Esophagus squamous epithelium (tissue), 5 donors: ENCODE measurements at regions not wholly inside any gene's neighbourhood (a gene's known extent, or its start where the extent isn't known, plus 50 kb on each side); places are given as distances from the start of the nearest gene placed in this dataset.

ENCODE experiments used
- DNase-seq: peaks from one replicate; lab custom pipeline; 2025; lab: John Stamatoyannopoulos, UW
- H3K27ac ChIP-seq, 4 donors: fragments of 200-600 bp; sonication (generic); one replicate each; pipeline ENCODE4 v1.5.1; 2016 to 2019; ENCODE audit warnings: mild to moderate bottlenecking in 1 of 4
- H3K27me3 ChIP-seq, 4 donors: fragments of 200-600 bp; sonication (generic); 1 replicate in 3 of 4; 2 replicates in 1 of 4; pipeline versions ENCODE4 v1.5.1 to v1.6.0; 2017 to 2021; ENCODE audit warnings: antibody characterized with exemption in 1 of 4
- H3K36me3 ChIP-seq, 3 donors: fragments of 200-600 bp; sonication (generic); one replicate each; pipeline ENCODE4 v1.5.1; 2016 to 2019
- H3K4me1 ChIP-seq, 3 donors: fragments of 200-600 bp; sonication (generic); one replicate each; pipeline ENCODE4 v1.5.1; 2017 to 2019
- H3K4me3 ChIP-seq, 4 donors: fragments of 200-600 bp; sonication (generic); 1 replicate in 3 of 4; 2 replicates in 1 of 4; pipeline ENCODE4 v1.5.1; 2016 to 2019; ENCODE audit warnings: mild to moderate bottlenecking in 2 of 4, moderate library complexity in 1 of 4
- H3K9me3 ChIP-seq, 3 donors: fragments of 200-600 bp; sonication (generic); one replicate each; pipeline ENCODE4 v1.5.1; 2016 to 2019
- CTCF ChIP-seq, 6 experiments: fragments of 450-650 bp in 4 of 6; fragments of 200-600 bp in 2 of 6; sonication (generic) in 2 of 6; IDR thresholded peaks; one replicate each; pipeline ENCODE4 v1.5.1; 2016 to 2019; ENCODE audit warnings: antibody characterized with exemption in 6 of 6, mild to moderate bottlenecking in 4 of 6, moderate library complexity in 4 of 6
- POLR2A ChIP-seq, 4 donors: fragments of 450-650 bp; IDR thresholded peaks; one replicate each; pipeline ENCODE4 v1.6.1; 2017; ENCODE audit warnings: antibody characterized with exemption in 4 of 4, mild to moderate bottlenecking in 4 of 4, moderate library complexity in 3 of 4
- WGBS, 2 donors: methylation state at CpG; one replicate each; pipeline ENCODE4 v1.1.5; 2018; 5-methylcytosine and 5-hydroxymethylcytosine counted together
- intact Hi-C: fragments of 100-400 bp; cut with DNase I; formaldehyde crosslinking; loops from one replicate; pipeline ENCODE4 v1.15.0; 2022
- donor health status: DM: yes; HTN: yes; CAD: no.

- no peaks in the 10 kb centered on the region for H3K9me3 ChIP-seq
- H3K36me3 ChIP-seq: no peaks in the 10 kb centered on the region
- intact Hi-C loops: no loop called here
- H3K4me1 ChIP-seq: no peaks in the 10 kb centered on the region
- H3K27me3 ChIP-seq: no peaks in the 10 kb centered on the region
- no peak for DNase-seq
- WGBS, 2 donors: 40 to 64% methylated on average over 3 of the region's 3 CpGs
- no peak overlapping the region for H3K27ac ChIP-seq
- no peak overlapping the region for H3K4me3 ChIP-seq
- no peak for TF ChIP-seq POLR2A (IDR thresholded peaks at IDR 0.05)
- no peak for TF ChIP-seq CTCF (IDR thresholded peaks at IDR 0.05)
Measured at GRCh38 chr13:70579941-70580340, 471.7 kb upstream of the KLHL1 start.

- Histone ChIP-seq H3K4me3 (no peak overlapping the region), H3K36me3 (no peaks in the 10 kb centered on the region), H3K4me1 (no peaks in the 10 kb centered on the region), H3K9me3 (no peaks in the 10 kb centered on the region), H3K27ac (no peak overlapping the region), H3K27me3 (no peaks in the 10 kb centered on the region)
- DNase-seq: no peak
- TF ChIP-seq POLR2A (IDR thresholded peaks at IDR 0.05) (no peak), CTCF (IDR thresholded peaks at IDR 0.05) (no peak)
- intact Hi-C loops: no loop called here
- WGBS, 2 donors: 79 to 86% methylated on average over 3 of the region's 3 CpGs
Measured at GRCh38 chr13:70571221-70571620, 463.0 kb upstream of the KLHL1 start.

- Histone ChIP-seq H3K4me1 (no peaks in the 10 kb centered on the region), H3K27ac (no peak overlapping the region), H3K36me3 (no peaks in the 10 kb centered on the region), H3K9me3 (no peaks in the 10 kb centered on the region), H3K4me3 (no peak overlapping the region), H3K27me3 (no peaks in the 10 kb centered on the region)
- intact Hi-C loops: no loop called here
- WGBS, 2 donors: 81% methylated on average over 1 of the region's 1 CpG
- no peak for DNase-seq
- TF ChIP-seq POLR2A (IDR thresholded peaks at IDR 0.05) (no peak), CTCF (IDR thresholded peaks at IDR 0.05) (peak in 5 of 6 experiments; percentile 36 to 59 (median 50))
Measured at GRCh38 chr13:70568571-70568970, 460.3 kb upstream of the KLHL1 start.

- 71 to 75% methylated on average over 2 of the region's 2 CpGs for WGBS, 2 donors
- no peak overlapping the region for H3K27ac ChIP-seq
- H3K36me3 ChIP-seq: no peaks in the 10 kb centered on the region
- no peak overlapping the region for H3K4me3 ChIP-seq
- TF ChIP-seq CTCF (IDR thresholded peaks at IDR 0.05): no peak
- TF ChIP-seq POLR2A (IDR thresholded peaks at IDR 0.05): no peak
- H3K9me3 ChIP-seq: no peaks in the 10 kb centered on the region
- no peak for DNase-seq
- intact Hi-C loops: no loop called here
- H3K4me1 ChIP-seq: no peaks in the 10 kb centered on the region
- H3K27me3 ChIP-seq: no peaks in the 10 kb centered on the region
Measured at GRCh38 chr13:70544706-70545105, 436.5 kb upstream of the KLHL1 start.

- DNase-seq: no peak
- no peak for TF ChIP-seq POLR2A (IDR thresholded peaks at IDR 0.05)
- no peak for TF ChIP-seq CTCF (IDR thresholded peaks at IDR 0.05)
- no peak overlapping the region for H3K27ac ChIP-seq
- WGBS, 2 donors: 51 to 58% methylated on average over 4 of the region's 4 CpGs
- H3K4me3 ChIP-seq: no peak overlapping the region
- no peaks in the 10 kb centered on the region for H3K36me3 ChIP-seq
- H3K4me1 ChIP-seq: no peaks in the 10 kb centered on the region
- H3K9me3 ChIP-seq: no peaks in the 10 kb centered on the region
- no peaks in the 10 kb centered on the region for H3K27me3 ChIP-seq
- intact Hi-C loops: no loop called here
Measured at GRCh38 chr13:70541451-70541850, 433.2 kb upstream of the KLHL1 start.
